Stimulated activated CD4-positive, alpha-beta T cell treated with anti-CD3 and anti-CD28 coated beads, Interleukin-12 subunit alpha, Interleukin-12 subunit beta, amount 100 ng/mL, for 24 hours (primary cell): ENCODE measurements at regions not wholly inside any gene's neighbourhood (a gene's known extent, or its start where the extent isn't known, plus 50 kb on each side); places are given as distances from the start of the nearest gene placed in this dataset.

Experiments used
- DNase-seq, 2 experiments: peaks; one replicate each; pipeline ENCODE4 v3.0.0-alpha.2; 2020; ENCODE audit warnings: low read depth in 2 of 2

- DNase-seq: no peak
Observed at GRCh38 chr5:2187687-2188086, 305.0 kb upstream of the IRX4 start.

- no peak for DNase-seq
Observed at GRCh38 chr5:2187156-2187555, 304.4 kb upstream of the IRX4 start.

GRCh38 chr5:2186472-2187015 lies 303.8 kb upstream of the IRX4 start:
- DNase-seq: no peak

GRCh38 chr5:2185646-2186471 lies 303.1 kb upstream of the IRX4 start:
- DNase-seq: no peak

GRCh38 chr5:2184563-2185540 lies 302.1 kb upstream of the IRX4 start:
- no peak for DNase-seq

- DNase-seq: no peak
Observed at GRCh38 chr5:2184026-2184366, 301.3 kb upstream of the IRX4 start.

- DNase-seq: no peak
Observed at GRCh38 chr5:2183154-2184025, 300.7 kb upstream of the IRX4 start.

GRCh38 chr5:2182020-2182419 lies 299.3 kb upstream of the IRX4 start:
- DNase-seq: no peak

GRCh38 chr5:2181557-2181956 lies 298.8 kb upstream of the IRX4 start:
- no peak for DNase-seq

- no peak for DNase-seq
Observed at GRCh38 chr5:2181149-2181548, 298.4 kb upstream of the IRX4 start.

GRCh38 chr5:2180456-2180855 lies 297.7 kb upstream of the IRX4 start:
- DNase-seq: no peak

- no peak for DNase-seq
Observed at GRCh38 chr5:2179861-2180260, 297.1 kb upstream of the IRX4 start.

- DNase-seq: no peak
Observed at GRCh38 chr5:2178528-2178927, 295.8 kb upstream of the IRX4 start.

GRCh38 chr5:2178071-2178477 lies 295.3 kb upstream of the IRX4 start:
- no peak for DNase-seq

- DNase-seq: no peak
Observed at GRCh38 chr5:2177244-2177643, 294.5 kb upstream of the IRX4 start.

GRCh38 chr5:2176581-2176980 lies 293.9 kb upstream of the IRX4 start:
- DNase-seq: no peak

- DNase-seq: no peak
Observed at GRCh38 chr5:2175842-2176404, 293.2 kb upstream of the IRX4 start.

GRCh38 chr5:2175041-2175440 lies 292.3 kb upstream of the IRX4 start:
- no peak for DNase-seq

GRCh38 chr5:2174538-2174937 lies 291.8 kb upstream of the IRX4 start:
- DNase-seq: no peak

GRCh38 chr5:2173151-2173834 lies 290.6 kb upstream of the IRX4 start:
- no peak for DNase-seq

GRCh38 chr5:2172471-2172870 lies 289.7 kb upstream of the IRX4 start:
- no peak for DNase-seq
